ENCODE measurements at regions not wholly inside any gene's neighbourhood (a gene's known extent, or its start where the extent isn't known, plus 50 kb on each side); places are given as distances from the start of the nearest gene placed in this dataset.

GRCh38 chr7:1367501-1368183, 91.6 kb downstream of the MICALL2 start:
- H2AFZ ChIP-seq, result no peak overlapping the region
- H3K9me3 ChIP-seq (ENCODE audit: insufficient read depth, low read depth), result no peaks in the 10 kb centered on the region
- H3K4me2 ChIP-seq, result no peak overlapping the region
- no peaks in the 10 kb centered on the region for H3K4me1 ChIP-seq (replicated peaks; ENCODE audit: insufficient read depth)
- H3K27me3 ChIP-seq (ENCODE audit: insufficient read depth, low read depth), result peaks cover 84% of the 10 kb centered on the region
- no peak overlapping the region for H3K27ac ChIP-seq
- no peak; the same call in 1 of the 2 replicates for TF ChIP-seq EZH2 (IDR thresholded peaks at IDR 0.05; ENCODE audit: low read depth)
- no peak for TF ChIP-seq CTCF (conservative IDR thresholded peaks at IDR 0.05)
- ChIA-PET CTCF (no interaction called here), POLR2A (ENCODE audit: unreplicated experiment) (no interaction called here)
- no peaks in the 10 kb centered on the region for H3F3A ChIP-seq (ENCODE audit: insufficient read depth, low read depth)
- no peak for DNase-seq
- H4K20me1 ChIP-seq (ENCODE audit: insufficient read depth), result no peaks in the 10 kb centered on the region
- BruUV-seq (replicated peaks), result no TSS peak
- H3K36me3 ChIP-seq (ENCODE audit: low read depth), result no peaks in the 10 kb centered on the region
- H3K79me2 ChIP-seq (ENCODE audit: low read depth), result no peaks in the 10 kb centered on the region
- intact Hi-C loops (cut with micrococcal nuclease; ENCODE audit: unreplicated experiment), result no loop called here
- H3K4me3 ChIP-seq, result no peak overlapping the region
- no peaks in the 10 kb centered on the region for H3K9me2 ChIP-seq (ENCODE audit: insufficient read depth)

GRCh38 chr7:1368184-1368681, 91.0 kb downstream of the MICALL2 start:
- H4K20me1 ChIP-seq (ENCODE audit: insufficient read depth), result no peaks in the 10 kb centered on the region
- CTCF ChIA-PET, result no interaction called here
- H3K4me1 ChIP-seq (replicated peaks; ENCODE audit: insufficient read depth), result no peaks in the 10 kb centered on the region
- POLR2A ChIA-PET (ENCODE audit: unreplicated experiment), result no interaction called here
- no peaks in the 10 kb centered on the region for H3F3A ChIP-seq (ENCODE audit: insufficient read depth, low read depth)
- no peaks in the 10 kb centered on the region for H3K79me2 ChIP-seq (ENCODE audit: low read depth)
- H2AFZ ChIP-seq, result no peak overlapping the region
- DNase-seq, result no peak
- no peaks in the 10 kb centered on the region for H3K9me3 ChIP-seq (ENCODE audit: insufficient read depth, low read depth)
- H3K27ac ChIP-seq, result no peak overlapping the region
- peaks cover 84% of the 10 kb centered on the region for H3K27me3 ChIP-seq (ENCODE audit: insufficient read depth, low read depth)
- intact Hi-C loops (cut with micrococcal nuclease; ENCODE audit: unreplicated experiment), result no loop called here
- no peaks in the 10 kb centered on the region for H3K9me2 ChIP-seq (ENCODE audit: insufficient read depth)
- no peak overlapping the region for H3K4me2 ChIP-seq
- TF ChIP-seq CTCF (conservative IDR thresholded peaks at IDR 0.05) (no peak), EZH2 (IDR thresholded peaks at IDR 0.05; ENCODE audit: low read depth) (no peak)
- no peak overlapping the region for H3K4me3 ChIP-seq
- BruUV-seq (replicated peaks), result no TSS peak
- H3K36me3 ChIP-seq (ENCODE audit: low read depth), result no peaks in the 10 kb centered on the region

DNA sequence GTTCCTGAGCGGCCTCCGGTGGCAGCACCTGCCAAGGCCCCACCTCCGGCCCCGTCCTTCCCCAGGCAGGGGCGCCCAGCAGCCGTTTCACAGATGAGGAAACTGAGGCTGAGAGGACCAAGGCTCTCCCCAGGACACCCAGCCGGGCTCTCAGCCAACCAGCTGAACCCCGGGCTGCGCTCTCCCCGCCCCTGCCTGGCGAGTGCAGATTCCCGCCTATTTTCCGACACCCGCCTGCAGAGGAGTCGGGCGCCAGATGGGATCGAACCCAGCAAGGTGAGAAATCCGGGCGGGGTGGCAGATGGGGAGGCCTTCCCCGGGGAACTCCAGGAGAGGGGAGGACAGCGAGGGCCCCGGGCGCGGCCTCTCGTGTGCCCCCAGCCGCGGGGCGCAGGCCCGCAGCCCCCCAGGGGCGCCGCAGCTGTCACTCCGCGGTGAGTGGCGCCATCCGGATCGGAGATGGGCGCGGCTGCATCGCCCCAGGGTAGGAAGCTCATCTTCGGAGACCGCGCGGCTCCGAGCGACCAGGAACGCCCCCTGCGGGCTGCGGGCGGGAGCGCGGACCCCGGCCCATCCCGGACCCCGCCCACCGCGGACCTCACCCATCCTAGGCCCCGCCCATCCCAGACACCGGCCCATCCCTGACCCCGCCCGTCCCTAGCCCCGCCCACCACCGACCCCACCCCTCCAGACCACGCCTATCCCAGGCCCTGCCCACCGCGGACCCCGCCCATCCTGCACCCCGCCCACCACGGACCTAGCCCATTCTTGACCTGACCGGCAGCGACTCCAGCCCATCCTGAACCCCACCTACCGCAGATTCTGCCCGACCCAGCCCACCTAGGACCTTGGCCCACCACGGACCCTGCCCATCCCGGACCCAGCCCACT, 90.3 kb downstream of the MICALL2 start:
- Histone ChIP-seq H3K27ac (no peak overlapping the region), H3K79me2 (ENCODE audit: low read depth) (no peaks in the 10 kb centered on the region), H3K9me3 (ENCODE audit: insufficient read depth, low read depth) (no peaks in the 10 kb centered on the region), H3K4me1 (replicated peaks; ENCODE audit: insufficient read depth) (no peaks in the 10 kb centered on the region), H4K20me1 (ENCODE audit: insufficient read depth) (no peaks in the 10 kb centered on the region), H3K4me3 (no peak overlapping the region), H3F3A (ENCODE audit: insufficient read depth, low read depth) (no peaks in the 10 kb centered on the region), H3K36me3 (ENCODE audit: low read depth) (no peaks in the 10 kb centered on the region), H3K4me2 (no peak overlapping the region), H3K9me2 (ENCODE audit: insufficient read depth) (no peaks in the 10 kb centered on the region), H2AFZ (no peak overlapping the region), H3K27me3 (ENCODE audit: insufficient read depth, low read depth) (peaks cover 85% of the 10 kb centered on the region)
- no TSS peak for BruUV-seq (replicated peaks)
- peak in 1 of 2 experiments; percentile 19 for DNase-seq
- ChIA-PET CTCF (interaction anchor here (0.7 kb wide), 1 partner anchor 547 kb away, joined by 4 read pairs; no protein-coding TSS in a partner anchor), POLR2A (ENCODE audit: unreplicated experiment) (no interaction called here)
- TF ChIP-seq CTCF (conservative IDR thresholded peaks at IDR 0.05) (no peak), EZH2 (IDR thresholded peaks at IDR 0.05; ENCODE audit: low read depth) (no peak)
- intact Hi-C loops (cut with micrococcal nuclease; ENCODE audit: unreplicated experiment), result no loop called here

Measured in PC-9 (cell line).